Progenitor cell of endocrine pancreas (in vitro differentiated cells): ENCODE measurements at regions not wholly inside any gene's neighbourhood (a gene's known extent, or its start where the extent isn't known, plus 50 kb on each side); places are given as distances from the start of the nearest gene placed in this dataset.
"Not testable (repeated sequence)": the region's sequence is repeated elsewhere in the genome, so short reads cannot be mapped to it uniquely, and the experiment has no call there.

Source experiments
- DNase-seq: peaks from one replicate; pipeline ENCODE4 v3.0.0; 2021; ENCODE audit warnings: low spot score; ENCODE audit not compliant: unreplicated experiment
- H3K27ac Mint-ChIP-seq: 2 replicates; pipeline ENCODE4 v1.8.0; 2021; ENCODE audit warnings: mild to moderate bottlenecking, moderate library complexity, mixed read lengths
- H3K27me3 Mint-ChIP-seq: 2 replicates; pipeline ENCODE4 v1.8.0; 2021; ENCODE audit warnings: mixed read lengths
- H3K36me3 Mint-ChIP-seq: 2 replicates; pipeline ENCODE4 v1.8.0; 2022; ENCODE audit warnings: mixed read lengths; ENCODE audit not compliant: insufficient read depth
- H3K4me1 Mint-ChIP-seq: 2 replicates; pipeline ENCODE4 v1.8.0; 2021; ENCODE audit warnings: low read depth, mixed read lengths
- H3K4me3 Mint-ChIP-seq: 2 replicates; pipeline ENCODE4 v1.8.0; 2021; ENCODE audit warnings: low read depth, mild to moderate bottlenecking, moderate library complexity, mixed read lengths
- H3K9me3 Mint-ChIP-seq: 2 replicates; pipeline ENCODE4 v1.8.0; 2021; ENCODE audit warnings: low read depth, mixed read lengths
- TF ChIP-seq, protein P1 (sequence below): fragments of 200-600 bp; sonication (generic); IDR thresholded peaks from one replicate; pipeline ENCODE4 v1.5.0; 2021; ENCODE audit warnings: antibody characterized with exemption, mild to moderate bottlenecking; ENCODE audit not compliant: unreplicated experiment

GRCh38 chr5:98321361-98321760 is 452.1 kb upstream of the RGMB start:
- TF ChIP-seq, protein P1, sequence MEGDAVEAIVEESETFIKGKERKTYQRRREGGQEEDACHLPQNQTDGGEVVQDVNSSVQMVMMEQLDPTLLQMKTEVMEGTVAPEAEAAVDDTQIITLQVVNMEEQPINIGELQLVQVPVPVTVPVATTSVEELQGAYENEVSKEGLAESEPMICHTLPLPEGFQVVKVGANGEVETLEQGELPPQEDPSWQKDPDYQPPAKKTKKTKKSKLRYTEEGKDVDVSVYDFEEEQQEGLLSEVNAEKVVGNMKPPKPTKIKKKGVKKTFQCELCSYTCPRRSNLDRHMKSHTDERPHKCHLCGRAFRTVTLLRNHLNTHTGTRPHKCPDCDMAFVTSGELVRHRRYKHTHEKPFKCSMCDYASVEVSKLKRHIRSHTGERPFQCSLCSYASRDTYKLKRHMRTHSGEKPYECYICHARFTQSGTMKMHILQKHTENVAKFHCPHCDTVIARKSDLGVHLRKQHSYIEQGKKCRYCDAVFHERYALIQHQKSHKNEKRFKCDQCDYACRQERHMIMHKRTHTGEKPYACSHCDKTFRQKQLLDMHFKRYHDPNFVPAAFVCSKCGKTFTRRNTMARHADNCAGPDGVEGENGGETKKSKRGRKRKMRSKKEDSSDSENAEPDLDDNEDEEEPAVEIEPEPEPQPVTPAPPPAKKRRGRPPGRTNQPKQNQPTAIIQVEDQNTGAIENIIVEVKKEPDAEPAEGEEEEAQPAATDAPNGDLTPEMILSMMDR = no peak
- Mint-ChIP-seq H3K36me3 (no peaks in the 10 kb centered on the region), H3K27me3 (no peaks in the 10 kb centered on the region), H3K27ac (no peak overlapping the region), H3K4me1 (no peaks in the 10 kb centered on the region), H3K4me3 (no peak overlapping the region), H3K9me3 (no peaks in the 10 kb centered on the region)
- DNase-seq = no peak

- H3K4me3 Mint-ChIP-seq, H3K4me1 Mint-ChIP-seq, H3K27me3 Mint-ChIP-seq, H3K27ac Mint-ChIP-seq, DNase-seq, H3K9me3 Mint-ChIP-seq, H3K36me3 Mint-ChIP-seq: not testable (repeated sequence)
Measured at GRCh38 chr5:98325187-98325586, 448.3 kb upstream of the RGMB start.

- no peaks in the 10 kb centered on the region for H3K36me3 Mint-ChIP-seq
- H3K27me3 Mint-ChIP-seq = no peaks in the 10 kb centered on the region
- TF ChIP-seq, protein P1 = no peak
- peaks cover 6% of the 10 kb centered on the region for H3K9me3 Mint-ChIP-seq
- H3K4me1 Mint-ChIP-seq = no peaks in the 10 kb centered on the region
- H3K4me3 Mint-ChIP-seq = no peak overlapping the region
- no peak overlapping the region for H3K27ac Mint-ChIP-seq
- DNase-seq = no peak
Measured at GRCh38 chr5:98328015-98328414, 445.4 kb upstream of the RGMB start.

DNA sequence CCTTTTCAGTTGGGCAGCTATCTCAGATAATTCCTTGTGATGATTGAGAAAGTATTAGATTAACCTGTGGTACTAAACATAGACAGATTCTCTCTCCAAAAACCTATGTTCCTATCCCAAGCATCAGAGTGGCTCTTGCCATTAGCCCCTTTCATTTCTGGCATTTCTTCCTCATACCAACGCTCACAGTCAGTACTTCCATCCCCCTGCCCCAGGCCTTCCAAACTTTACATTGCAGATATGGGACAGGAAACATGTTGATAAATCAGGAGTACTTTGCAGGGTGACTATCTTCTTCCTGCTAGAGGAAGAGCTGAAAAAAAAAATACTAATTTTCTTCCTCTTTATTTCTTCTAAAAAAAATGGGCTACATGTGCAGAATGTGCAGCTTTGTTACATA is 442.6 kb upstream of the RGMB start:
- DNase-seq = no peak
- Mint-ChIP-seq H3K27ac (no peak overlapping the region), H3K9me3 (peaks cover 12% of the 10 kb centered on the region), H3K4me3 (no peak overlapping the region), H3K4me1 (no peaks in the 10 kb centered on the region), H3K27me3 (no peaks in the 10 kb centered on the region), H3K36me3 (no peaks in the 10 kb centered on the region)
- TF ChIP-seq, protein P1 = no peak

GRCh38 chr5:98333921-98334320 is 439.5 kb upstream of the RGMB start:
- H3K27ac Mint-ChIP-seq = no peak overlapping the region
- no peaks in the 10 kb centered on the region for H3K27me3 Mint-ChIP-seq
- H3K4me1 Mint-ChIP-seq = no peaks in the 10 kb centered on the region
- no peak for DNase-seq
- no peaks in the 10 kb centered on the region for H3K36me3 Mint-ChIP-seq
- no peak overlapping the region for H3K4me3 Mint-ChIP-seq
- TF ChIP-seq, protein P1 = no peak
- H3K9me3 Mint-ChIP-seq = peaks cover 12% of the 10 kb centered on the region

DNA sequence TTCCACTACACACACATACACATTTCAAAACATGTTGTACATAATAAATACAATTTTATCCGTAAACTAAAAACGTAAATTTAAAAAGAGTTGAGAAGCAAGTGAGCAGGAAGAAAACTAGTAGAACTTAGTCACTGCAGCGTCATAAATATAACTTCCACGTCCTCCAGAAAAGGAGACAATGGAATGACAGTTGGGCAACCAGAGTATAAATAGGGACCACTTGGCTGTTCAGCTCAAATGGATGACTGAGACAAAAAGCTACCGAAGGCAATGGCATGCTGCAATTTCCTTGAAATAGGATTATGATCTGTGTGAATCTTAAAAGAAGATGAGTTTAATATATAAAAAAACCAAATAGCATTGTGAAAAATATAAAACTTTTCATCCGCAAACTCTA is 438.5 kb upstream of the RGMB start:
- TF ChIP-seq, protein P1 = no peak
- Mint-ChIP-seq H3K27ac (no peak overlapping the region), H3K9me3 (peaks cover 12% of the 10 kb centered on the region), H3K27me3 (no peaks in the 10 kb centered on the region), H3K36me3 (no peaks in the 10 kb centered on the region), H3K4me3 (no peak overlapping the region), H3K4me1 (no peaks in the 10 kb centered on the region)
- DNase-seq = no peak
